Left renal cortex interstitium (tissue), 4 donors: ENCODE measurements at regions not wholly inside any gene's neighbourhood (a gene's known extent, or its start where the extent isn't known, plus 50 kb on each side); places are given as distances from the start of the nearest gene placed in this dataset.

ENCODE experiments used
- DNase-seq, 4 donors: peaks; one replicate each; pipeline ENCODE4 v3.0.0-alpha.2; 2013; ENCODE audit warnings: low read depth in 4 of 4, low spot score in 2 of 4, missing footprints in 1 of 4

DNA sequence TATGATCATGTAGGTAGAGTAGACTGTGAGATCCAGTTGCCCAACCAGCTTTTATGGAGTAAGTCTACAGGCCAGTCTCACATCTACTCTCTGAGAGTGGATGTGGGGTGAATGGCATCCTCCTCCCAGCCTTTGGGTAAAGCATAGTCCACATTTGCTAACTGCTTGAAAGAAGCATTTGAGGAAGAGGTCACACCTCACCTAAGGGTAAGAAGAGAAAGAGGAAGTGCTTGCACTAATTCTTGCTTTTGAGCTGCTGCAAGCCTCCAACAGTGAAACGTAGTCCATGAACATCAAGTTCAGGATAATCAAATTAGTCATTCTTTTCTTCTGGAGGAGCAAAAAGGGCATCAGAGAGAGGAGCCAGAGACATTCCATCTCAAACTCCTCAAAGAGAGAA lies 93.9 kb upstream of the AGR3 start:
- no peak for DNase-seq

DNA sequence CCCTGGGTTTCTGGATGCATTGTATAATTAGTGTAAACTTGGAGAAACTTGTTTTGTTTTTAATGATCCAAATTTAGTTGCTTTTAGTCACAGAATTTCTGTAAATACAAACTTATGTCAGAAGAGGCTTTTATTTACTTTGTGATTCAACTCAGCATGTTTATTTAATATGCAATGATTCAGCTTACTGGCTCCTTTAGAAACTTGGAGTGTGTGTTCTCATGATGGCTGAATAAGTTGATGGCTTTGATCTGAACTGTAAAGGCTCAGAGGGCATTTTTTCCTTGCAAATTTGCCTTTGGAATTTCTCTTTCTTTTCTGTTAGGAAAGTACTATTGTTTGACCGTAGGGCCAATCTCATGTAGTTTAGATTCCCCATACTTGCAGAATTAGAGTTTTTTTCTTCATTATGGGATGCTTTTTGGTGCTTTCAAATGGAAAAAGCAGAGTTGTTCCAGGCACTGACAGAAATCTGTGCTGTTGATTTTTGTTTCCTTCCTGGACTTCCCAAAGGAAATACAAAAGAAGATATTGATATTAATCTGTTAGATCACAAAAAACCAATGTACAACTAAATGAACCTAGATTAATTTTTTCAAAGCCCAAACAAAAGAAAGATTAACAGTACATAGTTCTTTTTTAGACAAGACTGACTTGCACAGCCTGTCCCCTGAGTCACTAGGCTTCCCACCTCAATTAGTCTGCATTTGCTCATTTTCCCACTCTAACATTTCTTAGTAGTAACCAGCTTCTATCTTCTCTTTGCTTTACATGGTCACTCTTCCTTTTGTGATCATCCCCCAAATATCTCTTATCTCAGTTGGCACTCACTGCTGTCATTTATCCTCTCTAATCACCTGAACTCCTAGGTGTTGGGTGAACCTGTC lies 96.8 kb upstream of the AGR3 start:
- DNase-seq: no peak

GRCh38 chr7:16980539-16980938 lies 98.8 kb upstream of the AGR3 start:
- no peak for DNase-seq

GRCh38 chr7:16982640-16983350 lies 101.0 kb upstream of the AGR3 start:
- peak in 1 of 4 donors; percentile 27 for DNase-seq

DNA sequence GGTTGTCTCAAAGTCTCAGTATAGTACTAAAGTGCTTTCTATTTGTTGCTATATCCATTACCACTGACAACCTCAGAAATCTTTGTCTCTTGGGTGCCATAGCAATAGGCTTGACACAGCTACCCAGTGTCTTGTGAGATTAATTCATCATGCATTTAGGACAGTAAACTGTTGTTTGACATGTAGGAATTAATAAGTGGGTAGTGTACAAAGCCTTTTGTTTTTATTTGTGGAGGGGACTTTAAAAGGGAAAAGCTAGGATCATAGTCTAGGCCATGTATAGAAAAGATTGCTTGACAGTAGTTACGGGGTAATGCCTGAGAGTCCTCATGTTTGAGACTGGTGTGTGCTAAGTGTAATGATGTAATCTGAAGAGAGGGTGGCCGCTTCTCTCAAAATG lies 102.6 kb upstream of the AGR3 start:
- DNase-seq: no peak

- DNase-seq: no peak
These were observed 103.8 kb upstream of the AGR3 start for GRCh38 chr7:16985621-16986020.

DNA sequence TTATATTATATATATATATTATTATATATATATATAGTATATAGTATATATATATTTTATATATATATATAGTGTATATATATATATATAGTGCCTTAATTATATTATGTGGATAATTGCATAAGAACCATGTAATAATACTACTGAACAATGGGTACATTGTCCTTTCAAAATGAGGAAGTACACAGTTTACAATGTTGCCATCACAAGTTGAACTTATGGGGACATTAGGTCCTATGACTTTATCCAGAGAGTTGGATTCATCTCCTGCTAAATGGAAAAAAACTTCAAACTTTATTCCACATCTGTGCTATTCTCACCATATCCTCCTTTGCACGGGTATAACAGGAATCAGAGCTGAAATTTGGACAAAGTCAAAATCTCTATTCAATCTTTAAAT lies 105.0 kb upstream of the AGR3 start:
- DNase-seq: no peak

- DNase-seq: peak; percentile 26 to 48 (median 34)
These were observed 108.1 kb upstream of the AGR3 start for GRCh38 chr7:16989811-16990413.

GRCh38 chr7:16991551-16991950 lies 109.8 kb upstream of the AGR3 start:
- DNase-seq: no peak

DNA sequence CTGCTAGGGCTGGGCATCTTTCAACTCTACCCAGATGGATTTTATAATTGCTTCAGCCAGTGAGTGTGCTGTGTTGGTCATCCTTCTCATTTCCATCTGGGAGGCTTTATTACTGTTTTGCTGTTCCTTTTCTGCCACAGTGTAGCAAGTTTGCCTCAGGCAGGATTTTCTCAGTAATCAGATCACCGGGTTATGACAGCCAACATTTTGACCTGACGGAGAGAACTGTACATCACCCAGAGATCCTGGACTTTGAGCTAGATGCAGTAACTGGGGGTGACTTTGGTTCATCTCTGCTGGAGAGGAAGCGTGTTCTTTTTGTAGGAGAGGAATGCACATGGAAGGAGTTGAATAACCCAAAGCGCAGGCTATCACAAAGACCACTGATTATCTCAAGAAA lies 111.8 kb upstream of the AGR3 start:
- DNase-seq: no peak

- DNase-seq: no peak
These were observed 116.8 kb upstream of the AGR3 start for GRCh38 chr7:16998481-16999051.

GRCh38 chr7:16999541-17000267 lies 117.9 kb upstream of the AGR3 start:
- DNase-seq: no peak

- DNase-seq: no peak
These were observed 123.5 kb upstream of the AGR3 start for GRCh38 chr7:17005271-17005670.

GRCh38 chr7:17007841-17008240 lies 126.1 kb upstream of the AGR3 start:
- DNase-seq: no peak

DNA sequence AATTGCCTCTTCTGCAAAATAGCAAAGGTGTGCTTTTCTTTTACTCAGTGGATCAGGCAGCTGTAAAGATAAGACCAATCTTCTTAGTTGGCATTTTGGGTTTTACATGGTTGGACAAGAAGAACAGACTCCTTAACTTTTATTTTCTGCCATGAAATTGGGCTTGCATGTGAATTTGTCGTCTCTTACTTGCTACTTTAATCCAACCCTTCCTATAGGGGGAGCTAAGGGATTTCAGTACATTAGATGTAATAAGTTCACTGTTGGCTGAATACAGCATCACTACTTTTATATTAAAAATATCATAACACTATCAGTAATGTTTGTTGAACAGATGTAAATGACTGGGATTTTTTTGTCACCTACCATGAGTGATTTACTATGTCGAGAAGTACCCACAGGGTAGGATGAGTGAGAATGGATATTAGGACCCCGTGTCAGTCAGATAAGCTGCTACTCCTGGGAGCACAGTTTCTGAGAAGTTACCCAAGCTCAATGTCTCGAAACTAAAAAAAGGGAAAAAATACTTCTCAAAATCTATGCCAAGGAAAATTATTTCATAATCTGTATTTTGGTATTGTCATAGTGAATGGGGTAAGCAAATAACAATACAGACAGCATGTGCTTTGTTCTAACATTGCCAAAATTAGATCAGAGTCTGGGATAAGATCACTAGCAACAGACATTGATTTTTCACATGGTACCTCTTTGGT lies 127.4 kb upstream of the AGR3 start:
- DNase-seq: no peak

DNA sequence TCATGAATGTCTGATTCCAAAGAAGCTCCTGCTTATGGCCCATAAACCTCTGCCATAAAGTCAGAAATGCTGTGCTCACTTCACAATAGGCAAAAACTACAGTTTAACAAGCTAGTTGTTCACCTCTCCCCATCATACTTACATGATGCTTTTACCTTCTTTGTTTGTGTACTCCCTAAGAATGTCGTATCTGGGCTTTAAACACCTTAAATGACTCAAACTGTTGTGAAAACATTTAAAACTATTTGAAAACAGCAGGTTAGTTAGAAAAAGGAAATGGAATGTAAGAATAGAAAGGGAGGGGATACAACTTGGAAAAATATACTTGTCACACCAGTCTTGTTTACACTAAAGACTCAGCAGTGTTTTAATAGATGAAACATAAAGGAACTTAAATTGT lies 128.2 kb upstream of the AGR3 start:
- no peak for DNase-seq

DNA sequence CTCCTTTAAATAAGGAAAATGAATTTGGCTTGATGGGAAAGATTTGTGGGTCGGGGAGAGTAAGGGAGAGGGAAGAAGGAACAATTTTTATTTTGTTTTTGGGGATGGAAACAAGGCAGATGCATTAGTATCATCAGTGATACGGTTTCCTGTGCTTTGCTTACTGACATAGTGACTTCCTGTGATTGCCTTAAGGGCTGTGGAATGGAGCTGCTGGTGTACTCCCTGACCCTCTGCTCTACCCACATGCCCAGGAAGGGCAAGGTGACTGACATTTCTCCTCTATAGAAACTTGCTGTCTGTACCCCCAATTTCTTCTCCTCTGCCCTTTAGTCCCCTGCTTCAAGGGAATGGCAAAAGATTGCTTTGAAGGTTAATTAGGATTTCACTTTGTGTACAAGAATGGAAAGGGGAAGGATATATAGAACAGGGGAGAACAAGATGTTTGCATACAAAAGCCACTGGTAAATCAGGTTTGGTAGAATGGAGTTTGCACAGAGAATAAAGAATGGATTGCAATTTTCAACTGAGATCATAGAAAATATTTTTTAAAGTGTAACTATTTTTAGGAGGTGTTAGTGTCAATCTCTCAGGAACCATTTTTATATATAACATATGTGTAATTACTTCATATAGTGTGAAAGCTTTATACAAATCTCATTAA lies 129.0 kb upstream of the AGR3 start:
- DNase-seq: no peak

- DNase-seq: no peak
These were observed 131.4 kb upstream of the AGR3 start for GRCh38 chr7:17013204-17013603.

- DNase-seq: no peak
These were observed 132.9 kb upstream of the AGR3 start for GRCh38 chr7:17014686-17015085.
